CD14-positive monocyte (primary cell): ENCODE measurements at regions not wholly inside any gene's neighbourhood (a gene's known extent, or its start where the extent isn't known, plus 50 kb on each side); places are given as distances from the start of the nearest gene placed in this dataset.

Source experiments
- DNase-seq, 3 donors: peaks; one replicate each; pipeline ENCODE4 v3.0.0-alpha.2; 2011 to 2022
- H2AFZ ChIP-seq: 2 replicates; pipeline ENCODE4 v1.6.0; 2012; ENCODE audit warnings: mild to moderate bottlenecking, low read depth, low read length, inconsistent platforms; ENCODE audit not compliant: insufficient read depth, poor library complexity, severe bottlenecking
- H3K27ac ChIP-seq, 2 donors: 1 replicate in 1 of 2; 2 replicates in 1 of 2; pipeline ENCODE4 v1.5.1; 2012 to 2013; ENCODE audit warnings: low read length in 2 of 2, control low read depth in 1 of 2, inconsistent platforms in 1 of 2, low read depth in 1 of 2, mild to moderate bottlenecking in 1 of 2
- H3K27me3 ChIP-seq, 2 donors: one replicate each; pipeline versions ENCODE4 v1.6.0 to v1.6.1; 2011 to 2013; ENCODE audit warnings: low read length in 2 of 2; ENCODE audit not compliant: control insufficient read depth in 2 of 2, insufficient read depth in 2 of 2
- H3K36me3 ChIP-seq, 2 donors: replicated peaks in 1 of 2; 1 replicate in 1 of 2; 2 replicates in 1 of 2; pipeline versions ENCODE4 v1.5.1 to v1.6.1; 2012 to 2013; ENCODE audit warnings: low read length in 2 of 2, control low read depth in 1 of 2, inconsistent platforms in 1 of 2, mild to moderate bottlenecking in 1 of 2; ENCODE audit not compliant: insufficient read depth in 2 of 2, control insufficient read depth in 1 of 2
- H3K4me1 ChIP-seq, 2 donors: 1 replicate in 1 of 2; 2 replicates in 1 of 2; pipeline versions ENCODE4 v1.5.1 to v1.6.1; 2012 to 2013; ENCODE audit warnings: low read length in 2 of 2, control low read depth in 1 of 2, inconsistent platforms in 1 of 2, mild to moderate bottlenecking in 1 of 2, moderate library complexity in 1 of 2; ENCODE audit not compliant: insufficient read depth in 2 of 2, control insufficient read depth in 1 of 2
- H3K4me2 ChIP-seq: replicated peaks from 2 replicates; pipeline ENCODE3; 2012; ENCODE audit warnings: low read length, moderate library complexity, mild to moderate bottlenecking; ENCODE audit not compliant: poor library complexity, severe bottlenecking; ENCODE audit errors: extremely low read depth
- H3K4me3 ChIP-seq, 3 experiments: fragments of 200-600 bp in 1 of 3; sonication (generic) in 1 of 3; replicated peaks in 1 of 3; 1 replicate in 2 of 3; 2 replicates in 1 of 3; pipeline ENCODE4 v1.5.1; 2011 to 2013; ENCODE audit warnings: low read length in 3 of 3, mild to moderate bottlenecking in 3 of 3, control low read depth in 2 of 3, low read depth in 2 of 3, inconsistent platforms in 1 of 3, moderate library complexity in 1 of 3
- H3K79me2 ChIP-seq: 2 replicates; pipeline ENCODE4 v1.6.0; 2012; ENCODE audit warnings: mild to moderate bottlenecking, control low read depth, inconsistent platforms, low read length, moderate library complexity; ENCODE audit not compliant: insufficient read depth
- H3K9ac ChIP-seq: 2 replicates; pipeline ENCODE4 v1.6.0; 2017; ENCODE audit warnings: low read length, mild to moderate bottlenecking; ENCODE audit not compliant: insufficient read depth, poor library complexity, severe bottlenecking
- H3K9me3 ChIP-seq, 2 donors: replicated peaks in 1 of 2; 1 replicate in 1 of 2; 2 replicates in 1 of 2; pipeline versions ENCODE4 v1.5.1 to v1.6.1; 2012 to 2013; ENCODE audit warnings: low read length in 2 of 2, control low read depth in 1 of 2; ENCODE audit not compliant: control insufficient read depth in 1 of 2, insufficient read depth in 1 of 2
- H4K20me1 ChIP-seq: 2 replicates; pipeline ENCODE4 v1.6.0; 2012; ENCODE audit warnings: mild to moderate bottlenecking, low read length, control low read depth, moderate library complexity; ENCODE audit not compliant: insufficient read depth
- H3K27ac Mint-ChIP-seq, 7 donors: one replicate each; pipeline ENCODE4 v1.8.0; 2020; ENCODE audit warnings: mild to moderate bottlenecking in 7 of 7, mixed read lengths in 7 of 7, moderate library complexity in 6 of 7, inconsistent platforms in 2 of 7
- H3K27me3 Mint-ChIP-seq, 3 donors: one replicate each; pipeline ENCODE4 v1.8.0; 2021 to 2022; ENCODE audit warnings: low read depth in 3 of 3, mild to moderate bottlenecking in 3 of 3, mixed read lengths in 3 of 3, moderate library complexity in 3 of 3, inconsistent platforms in 1 of 3
- H3K36me3 Mint-ChIP-seq, 2 donors: one replicate each; pipeline ENCODE4 v1.8.0; 2020; ENCODE audit warnings: mixed read lengths in 2 of 2, inconsistent platforms in 1 of 2, mild to moderate bottlenecking in 1 of 2
- H3K4me1 Mint-ChIP-seq: one replicate; pipeline ENCODE4 v1.8.0; 2020; ENCODE audit warnings: mild to moderate bottlenecking, mixed read lengths
- H3K4me3 Mint-ChIP-seq, 2 donors: one replicate each; pipeline ENCODE4 v1.8.0; 2020; ENCODE audit warnings: mild to moderate bottlenecking in 2 of 2, mixed read lengths in 2 of 2, moderate library complexity in 1 of 2
- H3K9me3 Mint-ChIP-seq, 7 donors: one replicate each; pipeline ENCODE4 v1.8.0; 2020 to 2022; ENCODE audit warnings: mixed read lengths in 7 of 7, mild to moderate bottlenecking in 6 of 7, moderate library complexity in 6 of 7, inconsistent platforms in 2 of 7
- WGBS: methylation state at CpG from one replicate; pipeline ENCODE4 v1.1.5; 2013; ENCODE audit warnings: missing lambda C conversion rate; ENCODE audit not compliant: insufficient coverage; 5-methylcytosine and 5-hydroxymethylcytosine counted together
- intact Hi-C, 2 donors: fragments of 100-400 bp; cut with micrococcal nuclease; formaldehyde crosslinking; loops; one replicate each; pipeline versions ENCODE4 v1.15.0 to v1.15.1; 2023
- TF ChIP-seq, protein P1 (sequence below): fragments of 200-600 bp; IDR thresholded peaks from one replicate; pipeline ENCODE4 v1.8.0; 2022; ENCODE audit warnings: antibody characterized with exemption, mild to moderate bottlenecking

DNA sequence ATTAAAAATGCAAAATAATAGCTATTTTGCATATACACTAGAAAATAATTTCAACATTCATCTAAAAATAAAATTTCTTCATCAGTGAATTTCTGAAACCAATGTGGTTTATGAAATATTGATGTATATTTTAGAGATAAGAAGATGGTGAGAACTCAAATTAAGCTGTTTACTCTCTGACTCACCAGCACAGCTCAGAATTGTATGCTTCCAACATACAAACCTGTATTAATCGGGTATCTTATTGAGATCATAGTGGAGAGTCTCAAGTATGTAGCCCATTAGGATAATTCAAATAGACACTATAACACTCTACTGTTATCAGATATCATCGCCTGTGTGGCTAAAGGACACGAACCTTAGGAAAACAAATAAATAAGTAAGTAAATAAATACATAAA is 899.5 kb upstream of the INTU start:
- H3K27me3 Mint-ChIP-seq: no peaks in the 10 kb centered on the region
- intact Hi-C loops: no loop called here

GRCh38 chr4:126734465-126734864 is 898.3 kb upstream of the INTU start:
- no peaks in the 10 kb centered on the region for H4K20me1 ChIP-seq
- no peak overlapping the region for H2AFZ ChIP-seq
- intact Hi-C loops: no loop called here
- TF ChIP-seq, protein P1, sequence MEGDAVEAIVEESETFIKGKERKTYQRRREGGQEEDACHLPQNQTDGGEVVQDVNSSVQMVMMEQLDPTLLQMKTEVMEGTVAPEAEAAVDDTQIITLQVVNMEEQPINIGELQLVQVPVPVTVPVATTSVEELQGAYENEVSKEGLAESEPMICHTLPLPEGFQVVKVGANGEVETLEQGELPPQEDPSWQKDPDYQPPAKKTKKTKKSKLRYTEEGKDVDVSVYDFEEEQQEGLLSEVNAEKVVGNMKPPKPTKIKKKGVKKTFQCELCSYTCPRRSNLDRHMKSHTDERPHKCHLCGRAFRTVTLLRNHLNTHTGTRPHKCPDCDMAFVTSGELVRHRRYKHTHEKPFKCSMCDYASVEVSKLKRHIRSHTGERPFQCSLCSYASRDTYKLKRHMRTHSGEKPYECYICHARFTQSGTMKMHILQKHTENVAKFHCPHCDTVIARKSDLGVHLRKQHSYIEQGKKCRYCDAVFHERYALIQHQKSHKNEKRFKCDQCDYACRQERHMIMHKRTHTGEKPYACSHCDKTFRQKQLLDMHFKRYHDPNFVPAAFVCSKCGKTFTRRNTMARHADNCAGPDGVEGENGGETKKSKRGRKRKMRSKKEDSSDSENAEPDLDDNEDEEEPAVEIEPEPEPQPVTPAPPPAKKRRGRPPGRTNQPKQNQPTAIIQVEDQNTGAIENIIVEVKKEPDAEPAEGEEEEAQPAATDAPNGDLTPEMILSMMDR: no peak
- no peak overlapping the region for H3K27ac ChIP-seq
- no peaks in the 10 kb centered on the region for H3K4me1 ChIP-seq
- H3K4me3 ChIP-seq: no peak overlapping the region
- no peak for DNase-seq
- H3K79me2 ChIP-seq: no peaks in the 10 kb centered on the region
- H3K27ac Mint-ChIP-seq: no peak overlapping the region
- H3K9me3 Mint-ChIP-seq: peaks cover 0 to 5% (median 0%) of the 10 kb centered on the region in 7 donors
- no peaks in the 10 kb centered on the region for H3K36me3 Mint-ChIP-seq
- no peaks in the 10 kb centered on the region for H3K27me3 Mint-ChIP-seq
- H3K4me3 Mint-ChIP-seq: no peak overlapping the region
- H3K36me3 ChIP-seq: no peaks in the 10 kb centered on the region
- H3K4me1 Mint-ChIP-seq: no peaks in the 10 kb centered on the region
- no peak overlapping the region for H3K9ac ChIP-seq
- no peaks in the 10 kb centered on the region for H3K9me3 ChIP-seq
- H3K4me2 ChIP-seq: no peak overlapping the region
- no CpG with 5 or more reads among the region's 2 CpGs for WGBS
- H3K27me3 ChIP-seq: no peaks in the 10 kb centered on the region

More for the DNA sequence above, 899.5 kb upstream of the INTU start:
- no peak for DNase-seq
- H3K9me3 ChIP-seq: no peaks in the 10 kb centered on the region
- TF ChIP-seq, protein P1: no peak
- no peak overlapping the region for H3K4me3 ChIP-seq
- peaks cover 0 to 5% (median 0%) of the 10 kb centered on the region in 7 donors for H3K9me3 Mint-ChIP-seq
- H3K27ac Mint-ChIP-seq: no peak overlapping the region
- H3K4me3 Mint-ChIP-seq: no peak overlapping the region
- H4K20me1 ChIP-seq: no peaks in the 10 kb centered on the region
- H3K79me2 ChIP-seq: no peaks in the 10 kb centered on the region
- no peak overlapping the region for H3K9ac ChIP-seq
- H3K36me3 ChIP-seq: no peaks in the 10 kb centered on the region
- no peaks in the 10 kb centered on the region for H3K4me1 Mint-ChIP-seq
- no peaks in the 10 kb centered on the region for H3K4me1 ChIP-seq
- H3K27me3 ChIP-seq: no peaks in the 10 kb centered on the region
- H3K27ac ChIP-seq: no peak overlapping the region
- H3K36me3 Mint-ChIP-seq: no peaks in the 10 kb centered on the region
- no peak overlapping the region for H3K4me2 ChIP-seq
- WGBS: no CpG with 5 or more reads among the region's 3 CpGs
- no peak overlapping the region for H2AFZ ChIP-seq
